ENCODE measurements at regions not wholly inside any gene's neighbourhood (a gene's known extent, or its start where the extent isn't known, plus 50 kb on each side); places are given as distances from the start of the nearest gene placed in this dataset.

- H3K4me3 ChIP-seq (replicated peaks; ENCODE audit: low read depth, low read length): no peak overlapping the region
- DNase-seq (ENCODE audit: low read depth): no peak
- no peak for TF ChIP-seq CTCF (IDR thresholded peaks at IDR 0.05; ENCODE audit: low read length, missing control alignments)
These were observed 103.9 kb upstream of the TNS3 start for GRCh38 chr7:47685712-47686376.

- no peak for DNase-seq (ENCODE audit: low read depth)
- H3K4me3 ChIP-seq (replicated peaks; ENCODE audit: low read depth, low read length): no peak overlapping the region
- TF ChIP-seq CTCF (IDR thresholded peaks at IDR 0.05; ENCODE audit: low read length, missing control alignments): no peak
These were observed 103.2 kb upstream of the TNS3 start for GRCh38 chr7:47685151-47685550.

- no peak for DNase-seq (ENCODE audit: low read depth)
- no peak overlapping the region for H3K4me3 ChIP-seq (replicated peaks; ENCODE audit: low read depth, low read length)
- no peak for TF ChIP-seq CTCF (IDR thresholded peaks at IDR 0.05; ENCODE audit: low read length, missing control alignments)
These were observed 102.8 kb upstream of the TNS3 start for GRCh38 chr7:47684728-47685127.

- no peak for TF ChIP-seq CTCF (IDR thresholded peaks at IDR 0.05; ENCODE audit: low read length, missing control alignments)
- DNase-seq (ENCODE audit: low read depth): no peak
- no peak overlapping the region for H3K4me3 ChIP-seq (replicated peaks; ENCODE audit: low read depth, low read length)
These were observed 101.6 kb upstream of the TNS3 start for GRCh38 chr7:47683485-47683898.

- no peak for TF ChIP-seq CTCF (IDR thresholded peaks at IDR 0.05; ENCODE audit: low read length, missing control alignments)
- no peak for DNase-seq (ENCODE audit: low read depth)
- no peak overlapping the region for H3K4me3 ChIP-seq (replicated peaks; ENCODE audit: low read depth, low read length)
These were observed 101.0 kb upstream of the TNS3 start for GRCh38 chr7:47682874-47683273.

GRCh38 chr7:47681249-47681810 is 99.4 kb upstream of the TNS3 start:
- TF ChIP-seq CTCF (IDR thresholded peaks at IDR 0.05; ENCODE audit: low read length, missing control alignments): no peak
- no peak for DNase-seq (ENCODE audit: low read depth)
- no peak overlapping the region for H3K4me3 ChIP-seq (replicated peaks; ENCODE audit: low read depth, low read length)
